ENCODE measurements at regions not wholly inside any gene's neighbourhood (a gene's known extent, or its start where the extent isn't known, plus 50 kb on each side); places are given as distances from the start of the nearest gene placed in this dataset.
"Not testable (repeated sequence)": the region's sequence is repeated elsewhere in the genome, so short reads cannot be mapped to it uniquely, and the experiment has no call there.

- no peaks in the 10 kb centered on the region for H3K36me3 ChIP-seq
- H3K4me3 ChIP-seq: no peak overlapping the region
- no peaks in the 10 kb centered on the region for H3K27me3 ChIP-seq
- H3K9me3 ChIP-seq: no peaks in the 10 kb centered on the region
- WGBS: 75% methylated on average over 4 of the region's 6 CpGs
- no peak overlapping the region for H3K27ac ChIP-seq
- no peak for DNase-seq (ENCODE audit: low spot score in 2 of 2)
- peaks cover 6% of the 10 kb centered on the region for H3K4me1 ChIP-seq
- TF ChIP-seq POLR2AphosphoS5 (IDR thresholded peaks at IDR 0.05) (no peak), EP300 (IDR thresholded peaks at IDR 0.05) (no peak)
Measured at GRCh38 chr5:61229416-61229815, 67.1 kb upstream of the SMIM15 start.

DNA sequence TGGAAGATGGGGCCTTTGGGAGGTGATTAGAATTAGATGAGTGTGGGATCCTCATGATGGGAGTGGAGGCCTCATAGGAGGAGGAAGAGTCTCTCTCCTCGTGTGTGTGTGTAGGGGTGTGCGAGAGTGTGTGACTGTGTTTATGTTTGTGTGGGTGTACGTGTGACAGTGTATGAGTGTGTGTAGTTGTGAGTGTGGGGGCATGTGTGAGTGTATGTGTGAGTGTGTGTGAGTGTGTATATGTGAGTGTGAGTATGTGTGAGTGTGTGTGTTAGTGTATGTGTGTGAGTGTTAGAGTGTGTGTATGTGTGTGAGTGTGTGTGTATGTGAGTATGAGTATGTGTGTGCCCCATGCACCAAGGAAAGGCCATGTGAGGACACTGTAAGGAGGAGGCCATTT, 68.2 kb upstream of the SMIM15 start:
- Histone ChIP-seq H3K4me1 (peaks cover 6% of the 10 kb centered on the region), H3K27me3 (no peaks in the 10 kb centered on the region), H3K27ac (no peak overlapping the region), H3K4me3 (no peak overlapping the region), H3K9me3 (no peaks in the 10 kb centered on the region), H3K36me3 (no peaks in the 10 kb centered on the region)
- no peak for DNase-seq (ENCODE audit: low spot score in 2 of 2)
- 93% methylated on average over 3 of the region's 3 CpGs for WGBS
- TF ChIP-seq POLR2A (IDR thresholded peaks at IDR 0.05) (no peak), EP300 (IDR thresholded peaks at IDR 0.05) (no peak)

DNA sequence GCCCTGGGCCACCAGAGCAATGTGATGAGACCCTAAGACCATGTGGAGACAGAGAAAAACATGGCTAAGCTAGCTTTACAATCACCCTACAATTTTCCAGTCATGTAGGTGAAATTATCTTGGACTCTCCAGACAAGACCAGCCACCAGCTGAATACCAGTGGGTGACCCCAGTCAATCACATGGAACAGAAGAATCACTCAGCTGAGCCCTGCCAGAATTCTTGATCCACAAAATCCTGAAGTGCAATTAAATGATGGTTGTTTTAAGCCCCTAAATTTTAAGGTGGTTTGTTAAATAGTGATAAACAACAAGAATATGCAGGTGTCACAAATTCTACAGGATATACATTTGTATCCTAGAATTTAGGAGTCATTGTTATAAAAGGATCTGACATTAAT, 69.5 kb upstream of the SMIM15 start:
- H3K4me3 ChIP-seq: no peak overlapping the region
- no peaks in the 10 kb centered on the region for H3K36me3 ChIP-seq
- TF ChIP-seq, protein P1, sequence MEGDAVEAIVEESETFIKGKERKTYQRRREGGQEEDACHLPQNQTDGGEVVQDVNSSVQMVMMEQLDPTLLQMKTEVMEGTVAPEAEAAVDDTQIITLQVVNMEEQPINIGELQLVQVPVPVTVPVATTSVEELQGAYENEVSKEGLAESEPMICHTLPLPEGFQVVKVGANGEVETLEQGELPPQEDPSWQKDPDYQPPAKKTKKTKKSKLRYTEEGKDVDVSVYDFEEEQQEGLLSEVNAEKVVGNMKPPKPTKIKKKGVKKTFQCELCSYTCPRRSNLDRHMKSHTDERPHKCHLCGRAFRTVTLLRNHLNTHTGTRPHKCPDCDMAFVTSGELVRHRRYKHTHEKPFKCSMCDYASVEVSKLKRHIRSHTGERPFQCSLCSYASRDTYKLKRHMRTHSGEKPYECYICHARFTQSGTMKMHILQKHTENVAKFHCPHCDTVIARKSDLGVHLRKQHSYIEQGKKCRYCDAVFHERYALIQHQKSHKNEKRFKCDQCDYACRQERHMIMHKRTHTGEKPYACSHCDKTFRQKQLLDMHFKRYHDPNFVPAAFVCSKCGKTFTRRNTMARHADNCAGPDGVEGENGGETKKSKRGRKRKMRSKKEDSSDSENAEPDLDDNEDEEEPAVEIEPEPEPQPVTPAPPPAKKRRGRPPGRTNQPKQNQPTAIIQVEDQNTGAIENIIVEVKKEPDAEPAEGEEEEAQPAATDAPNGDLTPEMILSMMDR (IDR thresholded peaks at IDR 0.05): no peak
- no peak for DNase-seq (ENCODE audit: low spot score in 2 of 2)
- H3K9me3 ChIP-seq: no peaks in the 10 kb centered on the region
- no peak overlapping the region for H3K27ac ChIP-seq
- H3K27me3 ChIP-seq: no peaks in the 10 kb centered on the region
- peaks cover 6% of the 10 kb centered on the region for H3K4me1 ChIP-seq

DNA sequence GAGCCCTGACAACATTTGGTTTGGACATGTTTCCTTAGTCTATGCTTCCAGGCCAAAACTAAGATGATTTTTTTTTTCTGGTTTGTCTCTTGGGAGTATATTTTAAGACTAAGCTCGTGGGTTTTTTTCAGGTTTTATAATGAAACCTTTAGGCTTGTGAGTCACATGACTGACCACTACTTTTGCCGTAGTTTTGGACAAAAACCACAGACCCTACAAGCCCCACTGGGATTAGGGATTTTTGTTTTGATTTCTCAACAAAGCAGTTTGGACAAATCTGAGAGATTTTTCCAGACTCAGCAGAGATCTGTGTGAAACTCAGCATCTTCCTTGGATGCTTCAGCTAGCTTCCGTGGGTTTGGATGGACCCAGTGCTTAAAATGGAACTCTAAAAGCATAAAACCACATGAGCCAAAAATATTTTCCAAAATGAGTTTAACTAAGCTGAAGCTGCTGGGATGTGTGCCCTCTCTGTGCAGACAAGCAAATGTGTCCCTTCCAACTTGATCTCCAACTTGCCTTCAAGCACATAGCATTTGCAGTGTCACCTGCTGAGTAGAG, 70.3 kb upstream of the SMIM15 start:
- Histone ChIP-seq H3K27me3 (no peaks in the 10 kb centered on the region), H3K4me1 (peaks cover 6% of the 10 kb centered on the region), H3K4me3 (no peak overlapping the region), H3K9me3 (no peaks in the 10 kb centered on the region), H3K36me3 (no peaks in the 10 kb centered on the region), H3K27ac (no peak overlapping the region)
- DNase-seq (ENCODE audit: low spot score in 2 of 2): no peak
- TF ChIP-seq POLR2AphosphoS5 (IDR thresholded peaks at IDR 0.05): no peak
- TF ChIP-seq, protein P1 (IDR thresholded peaks at IDR 0.05): no peak
- no peak for TF ChIP-seq EP300 (IDR thresholded peaks at IDR 0.05)
- no peak for TF ChIP-seq POLR2A (IDR thresholded peaks at IDR 0.05)
- 57% methylated on average over 3 of the region's 3 CpGs for WGBS

- Histone ChIP-seq H3K4me3 (no peak overlapping the region), H3K36me3 (no peaks in the 10 kb centered on the region), H3K9me3 (no peaks in the 10 kb centered on the region), H3K4me1 (no peaks in the 10 kb centered on the region), H3K27me3 (no peaks in the 10 kb centered on the region), H3K27ac (no peak overlapping the region)
- no peak for TF ChIP-seq EP300 (IDR thresholded peaks at IDR 0.05)
- TF ChIP-seq, protein P1 (IDR thresholded peaks at IDR 0.05): no peak
- no peak for TF ChIP-seq POLR2AphosphoS5 (IDR thresholded peaks at IDR 0.05)
- DNase-seq (ENCODE audit: low spot score in 2 of 2): no peak
- WGBS: 68% methylated on average over 4 of the region's 4 CpGs
Measured at GRCh38 chr5:61234019-61234418, 71.8 kb upstream of the SMIM15 start.

- H3K4me1 ChIP-seq; H3K27me3 ChIP-seq; DNase-seq (ENCODE audit: low spot score in 2 of 2); H3K36me3 ChIP-seq; H3K9me3 ChIP-seq; H3K27ac ChIP-seq; H3K4me3 ChIP-seq: not testable (repeated sequence)
- WGBS: 93% methylated on average over 3 of the region's 3 CpGs
Measured at GRCh38 chr5:61236715-61237114, 74.4 kb upstream of the SMIM15 start.

DNA sequence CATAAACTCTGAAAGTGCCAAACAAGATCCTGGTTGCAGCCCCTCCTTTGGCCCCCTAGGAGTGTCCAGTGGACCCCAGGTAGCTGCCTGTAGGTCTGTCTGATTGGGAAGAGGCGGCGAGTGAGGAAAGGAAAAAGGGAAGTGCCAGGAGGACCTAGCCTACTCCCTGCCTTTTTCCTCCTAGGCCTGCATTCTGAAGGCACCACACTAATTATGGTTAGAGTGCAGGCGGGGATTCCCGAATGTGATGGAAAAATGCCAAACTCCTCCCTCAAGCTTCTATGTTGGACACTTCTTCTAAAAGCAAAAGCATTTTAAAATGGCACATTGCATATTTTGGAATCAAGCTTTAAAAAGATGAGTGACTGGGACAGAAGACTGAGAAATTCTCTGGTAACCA, 83.2 kb upstream of the SMIM15 start:
- no peak for DNase-seq (ENCODE audit: low spot score in 2 of 2)
- no peak overlapping the region for H3K27ac ChIP-seq

More for the DNA sequence above, 83.2 kb upstream of the SMIM15 start:
- 22% methylated on average over 4 of the region's 4 CpGs for WGBS
- peaks cover 11% of the 10 kb centered on the region for H3K4me1 ChIP-seq
- no peaks in the 10 kb centered on the region for H3K36me3 ChIP-seq
- H3K9me3 ChIP-seq: no peaks in the 10 kb centered on the region
- H3K4me3 ChIP-seq: no peak overlapping the region
- TF ChIP-seq POLR2AphosphoS5 (IDR thresholded peaks at IDR 0.05) (no peak), POLR2A (IDR thresholded peaks at IDR 0.05) (no peak), EP300 (IDR thresholded peaks at IDR 0.05) (no peak)
- TF ChIP-seq, protein P1 (IDR thresholded peaks at IDR 0.05): no peak
- no peaks in the 10 kb centered on the region for H3K27me3 ChIP-seq
